Parathyroid adenoma (tissue), 2 donors: ENCODE measurements at regions not wholly inside any gene's neighbourhood (a gene's known extent, or its start where the extent isn't known, plus 50 kb on each side); places are given as distances from the start of the nearest gene placed in this dataset.

Experiments used
- H2AFZ ChIP-seq: fragments of 300-600 bp; sonication (generic); one replicate; pipeline ENCODE4 v1.7.0; 2017; ENCODE audit warnings: antibody characterized with exemption, mild to moderate bottlenecking
- H3K27ac ChIP-seq: fragments of 300-600 bp; sonication (generic); one replicate; pipeline ENCODE4 v1.7.0; 2017
- H3K27me3 ChIP-seq: fragments of 300-600 bp; sonication (generic); one replicate; pipeline ENCODE4 v1.7.0; 2017; ENCODE audit warnings: low read length; ENCODE audit not compliant: control insufficient read depth, insufficient read depth
- H3K36me3 ChIP-seq: fragments of 300-600 bp; sonication (generic); one replicate; pipeline ENCODE4 v1.7.0; 2017; ENCODE audit warnings: low read length; ENCODE audit not compliant: control insufficient read depth, insufficient read depth
- H3K4me1 ChIP-seq: fragments of 300-600 bp; sonication (generic); one replicate; pipeline ENCODE4 v1.7.0; 2017; ENCODE audit warnings: control low read depth
- H3K4me2 ChIP-seq: fragments of 300-600 bp; sonication (generic); one replicate; pipeline ENCODE4 v1.7.0; 2017; ENCODE audit warnings: low read length
- H3K4me3 ChIP-seq: fragments of 300-600 bp; sonication (generic); one replicate; pipeline ENCODE4 v1.7.0; 2017; ENCODE audit warnings: low read depth, low read length
- H3K79me2 ChIP-seq: fragments of 300-600 bp; sonication (generic); one replicate; pipeline ENCODE4 v1.7.0; 2017; ENCODE audit warnings: control low read depth
- H3K9ac ChIP-seq: fragments of 300-600 bp; sonication (generic); one replicate; pipeline ENCODE4 v1.7.0; 2017; ENCODE audit warnings: mild to moderate bottlenecking
- H3K9me3 ChIP-seq: fragments of 300-600 bp; sonication (generic); one replicate; pipeline ENCODE4 v1.7.0; 2017; ENCODE audit warnings: low read length; ENCODE audit not compliant: control insufficient read depth
- CTCF ChIP-seq: fragments of 300-600 bp; sonication (generic); IDR thresholded peaks from one replicate; pipeline ENCODE4 v1.7.0; 2017; ENCODE audit warnings: antibody characterized with exemption, mild to moderate bottlenecking
- donor health status: primary hyperparathyroidism.

GRCh38 chr15:81516461-81516860 is 142.4 kb upstream of the TMC3 start:
- Histone ChIP-seq H3K27me3 (no peaks in the 10 kb centered on the region), H3K27ac (no peak overlapping the region), H3K4me1 (no peaks in the 10 kb centered on the region), H3K4me2 (no peak overlapping the region), H3K9ac (no peak overlapping the region), H2AFZ (no peak overlapping the region), H3K79me2 (no peaks in the 10 kb centered on the region), H3K9me3 (no peaks in the 10 kb centered on the region), H3K36me3 (no peaks in the 10 kb centered on the region), H3K4me3 (no peak overlapping the region)
- no peak for TF ChIP-seq CTCF

DNA sequence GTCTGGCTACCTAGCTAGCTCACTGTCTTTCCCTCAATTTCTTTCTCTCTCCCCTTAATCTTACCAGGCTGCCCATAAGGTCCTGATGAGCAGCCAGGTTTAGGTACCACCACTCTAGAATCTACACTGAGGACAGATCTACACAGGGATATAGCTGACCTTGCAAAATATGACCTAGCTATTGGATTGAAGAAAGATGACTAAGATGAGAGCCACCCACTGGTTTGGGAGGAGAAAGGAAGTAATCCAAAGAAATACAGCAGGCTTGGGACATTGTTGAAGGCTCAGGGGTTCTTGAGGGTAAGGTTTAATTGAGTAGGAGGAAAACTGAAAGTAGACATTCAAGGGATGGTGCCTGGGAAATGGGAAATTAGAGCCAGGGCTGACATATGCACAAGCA is 142.0 kb upstream of the TMC3 start:
- Histone ChIP-seq H3K27me3 (no peaks in the 10 kb centered on the region), H3K36me3 (no peaks in the 10 kb centered on the region), H3K4me1 (no peaks in the 10 kb centered on the region), H3K4me3 (no peak overlapping the region), H2AFZ (no peak overlapping the region), H3K27ac (no peak overlapping the region), H3K9me3 (no peaks in the 10 kb centered on the region), H3K4me2 (no peak overlapping the region), H3K79me2 (no peaks in the 10 kb centered on the region), H3K9ac (no peak overlapping the region)
- TF ChIP-seq CTCF: no peak

GRCh38 chr15:81514725-81515124 is 140.7 kb upstream of the TMC3 start:
- Histone ChIP-seq H3K27me3 (no peaks in the 10 kb centered on the region), H3K4me1 (no peaks in the 10 kb centered on the region), H3K79me2 (no peaks in the 10 kb centered on the region), H2AFZ (no peak overlapping the region), H3K4me2 (no peak overlapping the region), H3K36me3 (no peaks in the 10 kb centered on the region), H3K4me3 (no peak overlapping the region), H3K27ac (no peak overlapping the region), H3K9me3 (no peaks in the 10 kb centered on the region), H3K9ac (no peak overlapping the region)
- no peak for TF ChIP-seq CTCF

DNA sequence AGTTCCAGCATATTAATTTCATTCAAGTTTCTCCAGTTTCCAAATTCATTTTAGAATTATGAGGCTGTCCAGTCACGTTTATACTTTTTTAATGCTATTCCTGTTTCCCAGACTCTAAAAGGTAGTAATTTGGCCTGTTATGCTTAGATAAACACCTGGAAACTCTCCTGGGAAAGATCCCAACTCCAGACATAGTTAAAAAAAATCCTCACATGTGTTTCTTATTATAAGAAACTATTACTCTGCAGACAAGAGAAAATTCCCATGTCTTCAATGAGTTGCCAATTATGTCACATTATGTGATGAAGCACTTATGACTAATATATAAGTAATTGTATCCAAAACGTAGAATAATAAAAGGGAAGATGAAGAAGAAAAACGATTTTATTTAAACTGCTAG is 137.1 kb upstream of the TMC3 start:
- Histone ChIP-seq H3K27ac (no peak overlapping the region), H3K27me3 (no peaks in the 10 kb centered on the region)

More for the DNA sequence above, 137.1 kb upstream of the TMC3 start:
- H3K79me2 ChIP-seq: no peaks in the 10 kb centered on the region
- H3K4me3 ChIP-seq: no peak overlapping the region
- no peak overlapping the region for H3K9ac ChIP-seq
- H3K4me2 ChIP-seq: no peak overlapping the region
- H2AFZ ChIP-seq: no peak overlapping the region
- H3K36me3 ChIP-seq: no peaks in the 10 kb centered on the region
- H3K9me3 ChIP-seq: no peaks in the 10 kb centered on the region
- no peak for TF ChIP-seq CTCF
- no peaks in the 10 kb centered on the region for H3K4me1 ChIP-seq
